Left renal pelvis (tissue), 4 donors: ENCODE measurements at regions not wholly inside any gene's neighbourhood (a gene's known extent, or its start where the extent isn't known, plus 50 kb on each side); places are given as distances from the start of the nearest gene placed in this dataset.
"Not testable (repeated sequence)": the region's sequence is repeated elsewhere in the genome, so short reads cannot be mapped to it uniquely, and the experiment has no call there.

Experiments used
- DNase-seq, 4 donors: peaks; one replicate each; pipeline ENCODE4 v3.0.0-alpha.2; 2013; ENCODE audit warnings: low read depth in 4 of 4, low spot score in 3 of 4

- DNase-seq = no peak
Observed at GRCh38 chr4:189823591-189823990, 117.1 kb upstream of the FRG1 start.

- DNase-seq = no peak
Observed at GRCh38 chr4:189825466-189825865, 115.2 kb upstream of the FRG1 start.

GRCh38 chr4:189826657-189827056 is 114.0 kb upstream of the FRG1 start:
- no peak for DNase-seq

GRCh38 chr4:189828081-189828697 is 112.5 kb upstream of the FRG1 start:
- no peak for DNase-seq

- no peak for DNase-seq
Observed at GRCh38 chr4:189832528-189832927, 108.1 kb upstream of the FRG1 start.

- no peak for DNase-seq
Observed at GRCh38 chr4:189834616-189835015, 106.1 kb upstream of the FRG1 start.

GRCh38 chr4:189835505-189835904 is 105.2 kb upstream of the FRG1 start:
- DNase-seq = no peak

- DNase-seq = peak in 1 of 4 donors; percentile 15
Observed at GRCh38 chr4:189837471-189837870, 103.2 kb upstream of the FRG1 start.

GRCh38 chr4:189838821-189839497 is 101.7 kb upstream of the FRG1 start:
- DNase-seq = no peak

- DNase-seq = no peak
Observed at GRCh38 chr4:189840356-189840755, 100.3 kb upstream of the FRG1 start.

- peak in 2 of 4 donors; percentile 12 to 14 for DNase-seq
Observed at GRCh38 chr4:189843413-189844009, 97.2 kb upstream of the FRG1 start.

- DNase-seq = no peak
Observed at GRCh38 chr4:189845145-189845846, 95.4 kb upstream of the FRG1 start.

- not testable (repeated sequence) for DNase-seq
Observed at GRCh38 chr4:189846094-189846493, 94.6 kb upstream of the FRG1 start.

- not testable (repeated sequence) for DNase-seq
Observed at GRCh38 chr4:189846608-189847007, 94.1 kb upstream of the FRG1 start.

GRCh38 chr4:189848672-189849071 is 92.0 kb upstream of the FRG1 start:
- not testable (repeated sequence) for DNase-seq

- no peak for DNase-seq
Observed at GRCh38 chr4:189850239-189850856, 90.3 kb upstream of the FRG1 start.

GRCh38 chr4:189858435-189858834 is 82.2 kb upstream of the FRG1 start:
- no peak for DNase-seq

- no peak for DNase-seq
Observed at GRCh38 chr4:189861101-189861500, 79.6 kb upstream of the FRG1 start.

- DNase-seq = no peak
Observed at GRCh38 chr4:189869236-189869635, 71.4 kb upstream of the FRG1 start.

GRCh38 chr4:189870511-189871234 is 70.0 kb upstream of the FRG1 start:
- DNase-seq = no peak
